ENCODE measurements at regions not wholly inside any gene's neighbourhood (a gene's known extent, or its start where the extent isn't known, plus 50 kb on each side); places are given as distances from the start of the nearest gene placed in this dataset.

DNA sequence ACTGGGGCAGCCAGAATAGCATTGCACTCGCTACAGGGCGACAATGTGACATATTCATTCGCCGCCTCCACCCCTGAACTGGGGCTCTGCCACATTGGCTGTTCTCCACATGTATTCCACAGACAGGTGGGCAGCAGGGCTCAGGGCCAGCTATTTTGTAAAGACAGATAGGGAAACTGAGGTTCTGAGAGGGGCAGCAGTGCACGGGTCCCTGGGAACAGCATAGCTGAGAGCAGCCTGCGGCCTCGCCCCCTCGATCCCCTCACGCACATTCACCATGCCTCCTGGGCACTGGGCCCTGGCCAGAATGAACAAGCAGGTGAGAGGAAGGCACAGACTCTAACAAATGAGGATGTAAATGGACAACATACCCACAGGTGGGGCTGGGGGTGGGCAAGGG lies 75.0 kb upstream of the SPATA12 start:
- DNase-seq (ENCODE audit: low read depth, low spot score): no peak

DNA sequence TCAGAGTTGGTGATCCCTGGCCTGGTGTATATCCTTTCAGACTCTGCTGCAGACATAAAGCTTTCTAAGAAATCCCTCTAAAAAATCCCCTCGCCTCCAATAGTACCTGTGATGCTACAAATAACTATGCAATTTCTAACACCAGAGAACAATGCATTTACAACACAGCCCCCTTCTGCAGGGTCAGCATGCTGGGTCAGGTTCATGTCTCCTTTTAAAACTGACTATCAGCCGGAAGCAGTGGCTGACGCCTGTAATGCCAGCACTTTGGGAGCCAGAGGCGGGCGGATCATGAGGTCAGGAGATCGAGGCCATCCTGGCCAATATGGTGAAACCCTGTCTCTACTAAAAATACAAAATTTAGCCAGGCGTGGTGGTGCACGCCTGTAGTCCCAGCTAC lies 77.0 kb upstream of the SPATA12 start:
- DNase-seq (ENCODE audit: low read depth, low spot score): no peak

DNA sequence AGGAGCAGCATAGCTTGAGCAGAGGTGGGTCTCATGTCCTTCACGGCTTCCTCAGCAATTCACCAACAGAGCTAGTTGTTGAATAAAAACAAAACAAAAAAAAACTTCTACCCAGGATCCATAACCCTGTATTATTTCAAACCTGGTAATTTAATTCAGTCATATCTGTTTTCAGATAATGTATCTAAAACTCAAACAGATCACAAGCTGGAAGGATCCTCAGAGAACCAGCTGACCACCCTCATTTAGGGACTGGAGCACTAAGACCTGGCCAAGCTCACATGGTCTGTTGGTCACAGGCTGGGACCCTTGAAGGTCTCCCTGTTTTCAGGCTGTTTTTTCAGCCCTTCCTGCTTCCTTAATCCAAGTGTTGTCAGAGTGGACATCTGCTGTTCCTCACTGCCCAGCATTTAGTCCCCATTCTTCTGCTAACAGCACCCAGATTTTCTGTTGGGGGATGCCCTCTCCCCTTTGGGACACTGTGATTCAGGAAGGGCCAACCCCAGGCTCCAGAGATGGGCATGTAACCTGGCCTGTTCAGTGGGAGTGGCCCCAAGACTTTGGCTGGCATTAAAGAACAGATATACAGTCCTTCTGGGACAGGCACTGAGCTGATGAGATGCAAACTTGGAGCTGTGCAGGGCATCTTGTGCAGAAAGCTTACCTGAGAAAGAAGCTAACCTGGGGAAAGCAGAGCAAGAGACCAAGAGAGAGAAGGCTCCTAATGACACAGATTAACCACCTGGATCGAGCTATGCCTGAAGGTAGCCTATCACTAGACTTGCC lies 78.8 kb upstream of the SPATA12 start:
- DNase-seq (ENCODE audit: low read depth, low spot score): no peak

DNA sequence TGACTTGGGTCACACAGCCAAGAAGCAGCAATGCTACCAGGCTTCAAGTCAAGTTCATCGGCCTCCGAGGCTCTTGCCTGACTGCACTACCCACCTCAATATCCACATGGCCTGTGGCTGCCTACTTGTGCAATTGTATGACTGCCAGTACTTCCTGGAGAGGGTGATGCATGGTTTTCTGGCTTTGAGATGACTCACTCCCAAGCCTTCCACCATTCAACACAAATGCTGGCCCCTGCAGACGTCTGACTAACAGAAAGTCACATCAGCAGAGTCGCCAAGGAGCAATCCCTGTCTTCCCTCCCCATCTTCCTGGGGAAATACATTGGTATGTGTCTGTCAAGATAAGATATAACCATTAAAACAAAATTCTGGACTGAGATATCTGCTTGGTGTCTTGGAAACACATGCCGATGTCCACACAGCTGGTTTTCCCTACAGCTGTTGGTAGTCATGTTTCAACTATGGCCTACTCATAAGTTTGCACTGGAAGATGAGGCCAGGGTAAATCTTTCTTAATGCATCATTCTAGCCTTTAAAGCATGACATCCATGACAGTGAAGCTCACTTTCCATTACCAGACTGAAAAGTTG lies 79.6 kb upstream of the SPATA12 start:
- DNase-seq (ENCODE audit: low read depth, low spot score): no peak

DNA sequence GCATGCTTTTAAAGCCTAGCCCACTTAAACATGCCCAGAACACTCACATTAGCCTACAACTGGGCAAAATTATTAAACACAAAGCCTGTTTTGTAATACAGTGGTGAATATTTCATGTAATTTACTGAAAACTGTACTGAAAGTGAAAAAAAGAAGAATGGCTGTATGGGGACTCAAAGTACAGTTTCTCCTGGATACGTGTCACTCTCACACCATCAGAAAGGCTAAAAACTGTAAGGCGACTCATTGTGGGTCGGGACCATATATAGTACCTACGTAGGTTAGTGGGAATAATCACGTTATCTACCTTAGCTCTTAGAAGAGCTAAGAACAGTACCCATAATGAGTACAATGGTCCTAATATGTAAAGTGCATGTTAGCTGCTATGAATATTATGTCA lies 80.2 kb upstream of the SPATA12 start:
- no peak for DNase-seq (ENCODE audit: low read depth, low spot score)

DNA sequence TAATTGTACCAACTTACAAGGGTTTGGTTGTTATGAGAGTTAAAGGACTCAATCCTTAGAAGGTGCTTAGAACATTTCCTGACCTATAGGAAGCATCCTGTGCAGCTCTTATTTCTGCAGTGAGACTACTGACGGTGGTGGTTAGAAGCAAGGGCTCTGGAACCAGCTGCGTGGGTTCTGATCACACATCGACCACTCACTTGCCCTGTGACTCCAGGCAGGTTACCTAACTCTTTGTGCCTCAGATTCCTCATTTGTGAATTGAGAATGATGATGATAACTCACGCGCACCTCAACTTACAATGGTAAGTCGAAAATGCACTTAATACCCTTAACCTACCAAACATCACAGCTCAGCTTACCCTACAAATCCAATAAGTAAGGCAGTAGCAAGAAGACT lies 80.7 kb upstream of the SPATA12 start:
- no peak for DNase-seq (ENCODE audit: low read depth, low spot score)

DNA sequence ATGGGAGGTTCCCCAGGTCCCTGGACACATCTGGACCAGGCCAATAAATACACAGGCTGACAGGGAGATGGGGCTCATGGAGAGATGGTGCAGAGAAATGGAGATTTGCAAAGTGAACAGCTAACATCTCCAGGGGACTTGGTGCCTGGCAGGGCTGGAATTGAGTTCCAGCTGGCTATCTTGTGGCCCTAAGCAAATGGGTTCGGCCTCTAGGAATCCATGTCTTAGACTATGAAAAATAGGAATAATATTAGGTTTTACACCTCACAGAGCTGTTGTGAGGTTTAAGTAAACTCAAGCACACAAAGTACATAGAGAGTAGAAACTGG lies 82.9 kb upstream of the SPATA12 start:
- DNase-seq (ENCODE audit: low read depth, low spot score): no peak

DNA sequence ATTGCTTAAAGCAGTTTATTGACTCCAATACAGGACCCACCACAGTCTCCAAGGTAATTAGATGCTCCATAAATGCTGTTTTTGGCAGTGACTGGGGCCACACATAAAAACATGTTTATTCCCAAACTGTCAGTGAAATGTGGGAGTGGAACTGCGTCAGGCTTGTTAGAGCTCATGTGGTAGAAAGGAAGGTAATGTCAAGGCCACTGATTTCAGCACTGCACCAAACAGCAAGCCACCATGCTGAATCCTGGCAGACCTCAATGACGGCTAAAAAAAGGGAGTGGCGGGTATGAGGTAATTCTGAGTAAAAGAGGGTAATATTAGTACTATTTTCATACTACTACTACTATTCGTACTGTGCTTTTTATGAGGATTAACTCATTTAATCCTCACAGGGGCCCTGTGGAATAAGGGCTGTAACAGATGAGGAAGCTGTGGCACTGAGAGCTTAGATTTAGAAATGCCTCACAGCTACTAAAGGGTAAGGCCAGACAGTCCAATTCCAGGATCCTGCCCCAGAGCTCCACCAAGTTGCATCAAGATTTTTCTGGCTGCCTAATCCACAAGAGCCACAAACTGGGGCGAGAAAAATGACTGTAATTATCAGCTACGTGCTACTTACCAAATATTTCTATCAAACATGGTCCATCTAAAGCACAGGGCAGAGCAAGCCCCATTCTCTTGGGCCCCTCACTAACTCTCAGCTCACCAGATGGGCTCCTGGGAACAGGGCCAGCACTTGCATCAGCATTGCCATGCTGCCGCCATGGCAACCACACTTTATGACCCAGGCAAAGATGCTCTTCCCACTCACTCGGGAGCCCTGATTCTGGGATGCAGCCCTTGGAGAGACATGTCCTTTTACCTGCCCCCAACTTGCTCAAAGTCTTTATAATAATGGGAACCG lies 83.6 kb upstream of the SPATA12 start:
- DNase-seq (ENCODE audit: low read depth, low spot score): no peak

DNA sequence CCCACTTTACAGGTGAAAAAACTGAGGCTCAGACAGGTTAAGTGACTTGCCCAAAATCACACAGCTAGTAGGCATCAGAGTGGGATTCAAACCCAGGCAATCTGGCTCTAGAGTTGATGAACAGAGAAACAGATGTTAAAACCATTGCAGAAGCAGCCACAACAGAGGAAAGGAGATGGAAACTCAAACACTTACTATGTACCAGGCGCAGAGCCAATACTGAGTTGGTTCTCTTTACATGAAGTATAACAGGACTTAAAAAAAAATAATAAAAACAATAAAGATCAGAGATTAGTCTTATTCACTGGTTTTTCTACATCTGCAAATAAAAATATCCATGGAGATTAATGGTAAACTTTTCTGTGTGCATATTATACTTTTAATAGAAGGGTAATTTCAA lies 84.9 kb upstream of the SPATA12 start:
- no peak for DNase-seq (ENCODE audit: low read depth, low spot score)

DNA sequence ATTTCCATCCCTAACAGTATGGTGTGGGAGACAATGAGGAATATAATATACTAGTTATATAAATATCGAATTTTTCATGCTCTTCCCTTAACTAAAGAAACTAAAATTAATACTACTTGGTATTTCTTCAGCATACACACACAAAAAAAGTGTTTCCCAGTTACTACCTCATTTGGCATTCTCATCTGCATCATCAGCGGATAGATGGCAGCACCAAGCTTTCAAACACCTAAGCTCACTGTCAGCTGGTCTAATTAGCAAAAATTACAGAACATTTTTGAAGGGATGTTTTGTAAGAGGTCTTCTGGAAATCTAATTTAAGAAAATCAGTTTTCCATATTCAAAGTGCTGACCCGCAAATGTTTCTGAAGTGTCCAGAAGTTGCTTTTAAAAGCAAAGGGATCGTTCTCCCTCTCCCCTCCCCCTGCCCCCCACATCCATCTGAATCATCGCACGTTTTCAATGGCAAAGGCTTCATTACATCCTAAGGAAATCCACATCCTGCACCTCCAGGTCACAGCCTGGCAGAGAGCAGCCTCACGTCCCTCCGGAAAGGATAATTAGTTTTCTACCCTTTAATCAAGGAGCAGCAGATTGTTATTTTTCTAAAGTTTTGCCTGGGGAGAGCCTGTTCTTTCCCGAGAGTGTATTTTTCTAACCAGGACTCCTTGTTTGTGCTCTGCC lies 86.1 kb upstream of the SPATA12 start:
- DNase-seq (ENCODE audit: low read depth, low spot score): no peak

DNA sequence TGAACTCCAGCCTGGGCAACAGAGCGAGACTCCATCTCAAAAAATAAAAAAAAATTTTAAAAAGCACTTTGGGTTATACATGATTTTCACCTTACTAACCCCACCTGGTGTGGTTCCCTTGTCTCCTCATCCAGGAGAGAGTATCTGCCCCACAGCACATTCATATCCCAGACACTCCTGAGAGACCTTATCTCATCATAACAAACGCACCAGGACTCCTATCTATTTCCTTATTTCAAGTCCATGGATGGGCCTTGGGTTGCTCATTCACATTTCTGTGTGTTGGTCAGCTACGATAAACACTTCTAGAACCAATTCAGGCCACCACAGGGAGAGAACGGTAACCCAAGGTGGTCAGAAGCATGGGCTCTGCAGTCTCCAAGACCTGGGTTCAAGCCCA lies 88.6 kb upstream of the SPATA12 start:
- DNase-seq (ENCODE audit: low read depth, low spot score): no peak

DNA sequence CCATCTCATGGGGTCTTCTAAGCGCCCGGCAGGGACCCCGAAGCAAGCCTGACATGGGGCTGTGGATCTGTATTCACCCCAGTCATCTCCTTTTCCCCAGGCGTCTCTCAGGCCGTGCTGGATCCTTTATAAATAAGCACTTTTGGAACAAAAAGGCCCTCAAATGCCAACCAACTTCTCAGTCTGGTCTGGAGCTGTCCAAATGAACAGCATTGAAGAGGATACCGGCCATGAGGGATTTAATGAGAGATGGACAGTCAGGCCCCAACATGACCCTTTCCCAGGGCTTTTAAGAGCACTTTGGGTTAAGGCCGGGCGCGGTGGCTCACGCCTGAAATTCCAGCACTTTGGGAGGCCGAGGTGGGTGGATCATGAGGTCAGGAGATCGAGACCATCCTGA lies 89.2 kb upstream of the SPATA12 start:
- no peak for DNase-seq (ENCODE audit: low read depth, low spot score)

DNA sequence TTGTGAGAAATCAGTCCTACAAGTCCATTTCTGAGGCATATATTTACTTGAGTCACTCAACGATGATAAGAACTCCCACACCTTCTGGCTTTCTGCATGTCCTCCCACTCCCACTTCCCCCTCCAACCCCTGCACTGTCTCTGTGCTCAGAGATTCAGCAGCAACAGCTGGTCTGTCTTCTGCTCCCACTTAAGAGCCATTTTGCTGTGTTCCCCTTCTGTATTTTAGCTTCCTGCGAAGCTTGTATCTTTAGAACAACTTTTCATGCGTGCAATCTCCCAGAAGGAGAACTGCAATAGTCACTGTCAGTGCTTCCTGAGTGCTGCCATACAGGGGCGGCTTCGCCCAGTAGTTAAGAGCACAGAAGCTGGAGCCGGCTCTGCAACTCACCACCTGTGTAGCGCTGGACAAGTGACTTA lies 90.0 kb upstream of the SPATA12 start:
- DNase-seq (ENCODE audit: low read depth, low spot score): no peak

DNA sequence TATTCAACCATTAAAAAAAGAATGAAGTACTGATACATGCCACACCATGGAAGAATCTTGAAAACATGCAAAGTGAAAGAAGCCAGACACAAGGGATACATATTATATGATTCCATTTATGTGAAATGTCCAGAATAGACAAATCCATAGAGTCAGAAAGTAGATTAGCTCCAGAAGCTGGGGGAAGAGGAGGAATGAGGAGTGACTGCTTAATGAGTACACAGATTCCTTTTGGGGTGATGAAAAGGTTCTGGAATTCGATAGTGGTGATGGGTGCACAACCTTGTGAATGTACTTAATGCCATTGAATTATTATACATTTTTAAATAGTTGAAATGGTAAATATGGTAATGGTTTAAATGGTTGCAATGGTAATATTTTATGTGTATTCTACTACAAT lies 90.6 kb upstream of the SPATA12 start:
- no peak for DNase-seq (ENCODE audit: low read depth, low spot score)

DNA sequence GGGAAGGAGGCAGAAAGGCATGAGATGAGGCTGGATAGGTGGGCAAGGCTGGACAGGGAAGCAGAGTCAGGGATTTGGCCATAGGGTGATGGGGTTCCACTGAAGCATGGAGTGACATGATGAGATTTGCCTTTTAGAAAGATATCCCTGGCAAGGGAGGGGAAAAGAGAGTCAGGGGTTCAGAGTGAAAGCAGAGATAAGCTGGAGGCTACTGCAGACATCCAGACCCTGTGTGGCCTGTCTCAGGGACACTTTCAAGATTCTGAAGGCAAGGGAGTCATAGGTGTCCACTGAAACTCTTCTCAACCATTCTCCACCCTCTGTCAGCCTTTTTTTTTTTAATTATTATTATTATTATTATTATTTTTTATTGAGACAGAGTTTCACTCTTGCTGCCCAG lies 94.0 kb upstream of the SPATA12 start:
- no peak for DNase-seq (ENCODE audit: low read depth, low spot score)

DNA sequence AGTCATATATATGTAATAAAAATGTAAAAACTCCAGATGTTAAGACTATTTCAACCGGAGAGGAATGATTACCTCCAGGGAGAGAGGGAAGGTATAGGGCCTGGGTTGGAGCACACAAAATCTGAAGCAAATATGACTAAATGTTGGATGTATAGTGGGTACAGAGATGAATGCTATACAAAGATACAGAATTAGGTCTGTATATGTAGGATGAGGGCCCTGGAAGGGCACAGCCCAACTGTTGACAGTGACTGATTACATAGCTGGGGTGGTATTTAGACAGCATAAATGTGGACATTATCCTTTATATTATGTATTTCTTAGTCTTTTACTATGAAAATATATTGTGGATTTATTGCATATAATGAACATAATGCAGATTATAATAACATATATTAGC lies 94.4 kb upstream of the SPATA12 start:
- no peak for DNase-seq (ENCODE audit: low read depth, low spot score)

DNA sequence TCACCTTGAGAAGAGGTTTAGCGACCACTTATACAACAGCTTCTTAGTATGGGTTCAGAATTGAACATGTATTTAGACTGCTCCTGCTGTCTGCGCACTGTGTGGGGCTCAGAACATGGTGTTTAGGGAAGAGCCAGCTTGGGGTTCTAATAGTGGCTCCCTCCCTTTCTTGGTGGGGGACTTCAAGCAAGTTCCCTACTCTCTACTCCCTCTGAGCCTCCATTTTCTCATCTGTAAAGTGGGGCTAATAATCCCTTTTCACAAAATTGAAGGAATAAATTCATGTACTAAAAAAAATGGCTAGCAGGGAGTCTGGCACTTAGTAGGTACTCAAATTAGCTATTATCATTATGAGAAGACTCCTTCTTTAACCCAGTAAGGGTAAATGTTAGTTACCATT lies 97.5 kb upstream of the SPATA12 start:
- no peak for DNase-seq (ENCODE audit: low read depth, low spot score)

DNA sequence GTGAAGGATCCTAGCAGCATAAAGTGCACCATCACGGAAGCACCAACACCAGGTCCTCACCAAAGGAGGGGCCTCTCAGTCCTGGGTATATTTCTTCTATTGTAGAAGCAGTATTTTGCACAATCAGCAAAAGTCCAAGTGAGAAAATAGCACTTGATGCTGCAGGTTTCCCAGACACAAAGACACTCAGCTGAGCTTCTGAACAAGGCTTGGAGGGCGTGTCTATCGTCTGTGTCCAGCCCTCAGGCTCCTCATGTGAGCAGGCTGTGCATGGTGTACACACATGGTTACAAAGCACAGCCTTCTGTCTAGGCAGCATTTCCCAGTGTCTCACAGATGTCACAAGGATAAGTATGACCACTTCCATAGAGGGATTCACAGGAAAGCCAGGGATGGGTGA lies 98.3 kb upstream of the SPATA12 start:
- no peak for DNase-seq (ENCODE audit: low read depth, low spot score)

DNA sequence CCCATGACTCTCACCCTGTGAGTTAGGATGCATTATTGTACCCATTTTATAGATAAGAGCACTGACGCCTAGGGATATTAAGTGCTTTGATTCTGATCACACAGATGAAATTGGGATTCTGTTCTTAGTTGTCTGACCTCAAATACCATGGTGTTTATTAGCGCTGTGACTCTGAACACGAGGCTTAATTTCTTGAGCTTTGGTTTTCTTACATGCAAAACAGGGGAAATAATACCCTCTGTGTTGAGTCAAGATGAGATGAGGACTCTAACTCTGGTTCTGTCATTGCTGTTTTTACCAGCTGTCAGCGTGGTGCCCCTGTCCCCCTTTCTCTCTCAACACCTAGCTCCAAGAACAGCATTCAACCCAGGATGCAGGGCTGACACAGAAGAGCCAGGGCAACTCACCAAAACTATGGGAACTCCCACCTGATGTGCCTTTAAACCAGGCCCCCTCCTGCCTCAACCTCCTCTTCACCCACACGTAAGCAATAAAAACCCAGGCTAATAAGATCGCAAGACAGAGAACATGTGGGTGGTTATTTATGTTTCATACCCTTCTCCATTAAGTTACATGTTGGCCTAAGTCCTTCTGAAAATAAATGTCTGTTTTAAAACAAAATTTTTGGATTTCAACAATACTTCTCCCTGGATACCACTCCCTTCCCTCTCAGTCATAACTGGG lies 100.1 kb upstream of the SPATA12 start:
- DNase-seq (ENCODE audit: low read depth, low spot score): no peak

DNA sequence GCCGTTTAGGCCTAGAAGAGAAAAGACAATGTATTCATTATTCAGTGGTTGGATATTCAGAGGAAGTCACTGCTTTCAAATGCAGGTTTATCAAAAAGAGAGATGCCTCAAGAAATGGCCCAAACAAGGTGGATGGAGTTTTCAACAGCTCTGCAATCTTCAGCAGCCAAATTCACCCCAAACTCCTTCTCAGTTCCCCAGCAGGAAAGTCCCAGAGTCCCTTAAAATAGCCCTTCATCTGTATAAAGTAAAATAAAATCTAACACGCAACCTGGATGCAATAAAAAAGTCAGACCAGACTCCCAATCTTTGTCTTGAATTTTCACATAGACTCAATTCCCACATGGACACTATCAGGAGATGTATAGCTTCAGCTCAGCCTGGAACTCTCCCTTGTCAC lies 101.6 kb upstream of the SPATA12 start:
- DNase-seq (ENCODE audit: low read depth, low spot score): no peak

DNA sequence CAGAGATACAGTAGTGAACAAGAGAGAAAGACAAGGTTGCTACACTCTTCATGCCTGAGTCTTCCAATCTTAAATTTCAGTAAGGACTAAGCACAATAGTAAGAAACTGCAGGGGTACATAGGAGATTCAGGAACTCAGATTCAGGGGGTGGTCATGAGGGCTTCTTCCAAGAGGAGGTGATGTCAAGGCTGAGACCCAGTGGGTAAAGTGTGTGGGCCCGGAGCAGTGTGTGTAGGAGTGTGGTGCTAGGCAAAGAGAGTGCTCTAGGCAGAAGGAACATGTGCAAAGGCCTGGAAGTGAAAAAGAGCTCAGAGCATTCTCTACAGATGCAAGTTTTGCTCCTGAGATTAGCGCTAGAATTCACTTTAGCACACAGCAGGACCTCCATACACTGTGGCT lies 102.9 kb upstream of the SPATA12 start:
- no peak for DNase-seq (ENCODE audit: low read depth, low spot score)

DNA sequence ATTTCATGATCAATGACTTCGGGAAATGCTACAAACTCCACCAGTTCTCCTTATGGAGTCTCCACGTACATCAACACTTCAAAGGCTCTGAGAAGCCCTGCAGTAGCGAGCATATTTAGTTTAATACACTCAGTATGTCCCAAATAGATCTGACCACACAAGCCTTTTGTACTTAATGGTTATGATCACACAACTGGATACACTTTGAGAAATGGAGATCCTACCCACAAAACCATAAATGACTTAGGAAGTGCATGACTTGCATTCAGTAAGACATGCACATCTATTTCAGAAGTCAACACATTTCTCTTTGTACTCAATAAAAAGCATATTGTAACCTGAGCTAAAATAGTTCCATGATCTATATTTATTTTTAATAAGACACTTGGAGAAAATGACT lies 103.6 kb upstream of the SPATA12 start:
- no peak for DNase-seq (ENCODE audit: low read depth, low spot score)

All from iPS DF 19.7 (cell line).